ENCODE measurements at regions not wholly inside any gene's neighbourhood (a gene's known extent, or its start where the extent isn't known, plus 50 kb on each side); places are given as distances from the start of the nearest gene placed in this dataset.

GRCh38 chr6:114445846-114446245, 103.0 kb upstream of the HS3ST5 start:
- H3K4me1 ChIP-seq (ENCODE audit: control extremely low read depth in 1 of 4, control insufficient read depth in 4 of 4, insufficient read depth in 4 of 4, low read length in 3 of 4) = no peaks in the 10 kb centered on the region
- H3K27ac ChIP-seq (ENCODE audit: insufficient read depth in 1 of 2, low read depth in 1 of 2, low read length in 2 of 2, poor library complexity in 1 of 2, severe bottlenecking in 2 of 2) = no peak overlapping the region
- H3K36me3 ChIP-seq (ENCODE audit: control insufficient read depth in 4 of 4, insufficient read depth in 4 of 4, low read length in 3 of 4) = no peaks in the 10 kb centered on the region
- POLR2A ChIA-PET = no interaction called here
- DNase-seq = no peak
- CTCF ChIA-PET = interaction anchor here (0.5 kb wide), 1 partner anchor 556 kb away, joined by 3 read pairs; no protein-coding TSS in a partner anchor
- H3K4me3 ChIP-seq (ENCODE audit: control insufficient read depth in 1 of 7, extremely low read depth in 1 of 7, insufficient read depth in 4 of 7, low read depth in 2 of 7, low read length in 6 of 7) = no peak overlapping the region
- H3K27me3 ChIP-seq (replicated peaks in 2 of 5; ENCODE audit: control insufficient read depth in 4 of 5, insufficient read depth in 5 of 5, low read length in 4 of 5) = no peaks in the 10 kb centered on the region
- H3K9me3 ChIP-seq (ENCODE audit: control extremely low read depth in 1 of 5, control insufficient read depth in 4 of 5, insufficient read depth in 2 of 5, low read depth in 1 of 5, low read length in 4 of 5) = no peaks in the 10 kb centered on the region
- 100% methylated on average over 2 of the region's 2 CpGs for WGBS (ENCODE audit: insufficient coverage)

DNA sequence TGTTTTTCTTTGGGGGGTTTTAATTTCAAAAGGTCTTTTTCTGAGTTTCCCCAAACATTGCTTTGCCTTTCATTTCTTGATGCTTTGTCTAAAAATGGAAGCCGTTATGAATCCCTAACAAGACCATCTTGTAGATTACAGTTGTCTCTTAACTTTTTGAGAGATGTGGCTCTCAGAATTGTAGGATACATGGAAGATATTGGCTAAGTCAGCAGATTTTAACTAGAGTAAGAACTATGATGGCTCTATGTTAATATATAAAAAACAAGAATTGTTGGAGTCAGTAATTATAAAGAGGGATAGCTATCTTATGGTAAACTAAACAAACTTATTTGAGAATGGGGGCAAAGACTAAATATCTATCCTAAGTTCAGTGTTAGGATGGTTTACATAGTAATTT, 96.6 kb upstream of the HS3ST5 start:
- Histone ChIP-seq H3K4me3 (ENCODE audit: control insufficient read depth in 1 of 7, extremely low read depth in 1 of 7, insufficient read depth in 4 of 7, low read depth in 2 of 7, low read length in 6 of 7) (no peak overlapping the region), H3K9me3 (ENCODE audit: control extremely low read depth in 1 of 5, control insufficient read depth in 4 of 5, insufficient read depth in 2 of 5, low read depth in 1 of 5, low read length in 4 of 5) (no peaks in the 10 kb centered on the region), H3K4me1 (ENCODE audit: control extremely low read depth in 1 of 4, control insufficient read depth in 4 of 4, insufficient read depth in 4 of 4, low read length in 3 of 4) (no peaks in the 10 kb centered on the region), H3K27ac (ENCODE audit: insufficient read depth in 1 of 2, low read depth in 1 of 2, low read length in 2 of 2, poor library complexity in 1 of 2, severe bottlenecking in 2 of 2) (no peak overlapping the region), H3K27me3 (replicated peaks in 2 of 5; ENCODE audit: control insufficient read depth in 4 of 5, insufficient read depth in 5 of 5, low read length in 4 of 5) (no peaks in the 10 kb centered on the region), H3K36me3 (ENCODE audit: control insufficient read depth in 4 of 4, insufficient read depth in 4 of 4, low read length in 3 of 4) (no peaks in the 10 kb centered on the region)
- no peak for DNase-seq
- WGBS (ENCODE audit: insufficient coverage) = no CpG with 5 or more reads among the region's 1 CpG
- ChIA-PET CTCF (no interaction called here), POLR2A (no interaction called here)

DNA sequence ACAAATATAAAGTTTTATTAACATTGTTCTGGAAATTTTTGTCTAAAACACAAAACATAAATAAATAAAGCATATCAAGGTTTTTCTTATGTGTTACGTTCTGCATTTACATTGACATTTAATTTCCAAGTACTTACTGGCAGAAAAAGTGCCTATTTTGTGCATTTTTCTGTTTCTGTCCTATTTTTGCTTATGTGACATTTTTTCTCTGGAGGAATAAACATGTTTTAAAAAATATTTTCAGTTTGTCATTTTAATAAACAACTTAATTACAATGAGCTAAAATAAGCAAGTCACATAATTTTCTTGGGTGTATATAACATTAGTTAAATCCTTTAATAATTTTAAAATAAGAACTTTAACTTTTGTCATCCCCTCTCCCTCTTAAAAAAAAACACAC, 94.4 kb upstream of the HS3ST5 start:
- Histone ChIP-seq H3K36me3 (ENCODE audit: control insufficient read depth in 4 of 4, insufficient read depth in 4 of 4, low read length in 3 of 4) (no peaks in the 10 kb centered on the region), H3K4me1 (ENCODE audit: control extremely low read depth in 1 of 4, control insufficient read depth in 4 of 4, insufficient read depth in 4 of 4, low read length in 3 of 4) (no peaks in the 10 kb centered on the region), H3K27ac (ENCODE audit: insufficient read depth in 1 of 2, low read depth in 1 of 2, low read length in 2 of 2, poor library complexity in 1 of 2, severe bottlenecking in 2 of 2) (no peak overlapping the region), H3K9me3 (ENCODE audit: control extremely low read depth in 1 of 5, control insufficient read depth in 4 of 5, insufficient read depth in 2 of 5, low read depth in 1 of 5, low read length in 4 of 5) (no peaks in the 10 kb centered on the region), H3K27me3 (replicated peaks in 2 of 5; ENCODE audit: control insufficient read depth in 4 of 5, insufficient read depth in 5 of 5, low read length in 4 of 5) (no peaks in the 10 kb centered on the region), H3K4me3 (ENCODE audit: control insufficient read depth in 1 of 7, extremely low read depth in 1 of 7, insufficient read depth in 4 of 7, low read depth in 2 of 7, low read length in 6 of 7) (no peak overlapping the region)
- CTCF ChIA-PET = no interaction called here
- no peak for DNase-seq
- POLR2A ChIA-PET = no interaction called here
- no CpG with 5 or more reads among the region's 1 CpG for WGBS (ENCODE audit: insufficient coverage)

DNA sequence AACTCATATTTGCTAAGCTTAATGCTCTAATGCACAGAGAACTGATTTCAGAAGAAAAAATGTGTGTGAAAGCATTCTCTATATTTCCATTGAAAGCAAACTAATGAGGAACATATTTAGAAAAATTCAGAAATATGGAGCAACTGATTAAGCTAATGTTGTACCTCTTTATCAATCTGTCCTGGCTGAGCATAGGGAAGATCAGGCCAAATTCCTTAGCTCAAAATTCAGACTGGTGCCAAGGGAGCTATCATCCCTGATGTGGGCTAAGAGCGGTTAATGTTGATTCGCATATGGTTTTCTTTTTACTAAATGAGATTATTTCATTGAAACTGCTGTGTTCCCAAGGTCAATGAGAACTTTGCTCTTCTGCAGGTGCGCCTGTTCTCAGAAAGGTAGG, 93.9 kb upstream of the HS3ST5 start:
- Histone ChIP-seq H3K36me3 (ENCODE audit: control insufficient read depth in 4 of 4, insufficient read depth in 4 of 4, low read length in 3 of 4) (no peaks in the 10 kb centered on the region), H3K4me1 (ENCODE audit: control extremely low read depth in 1 of 4, control insufficient read depth in 4 of 4, insufficient read depth in 4 of 4, low read length in 3 of 4) (no peaks in the 10 kb centered on the region), H3K9me3 (ENCODE audit: control extremely low read depth in 1 of 5, control insufficient read depth in 4 of 5, insufficient read depth in 2 of 5, low read depth in 1 of 5, low read length in 4 of 5) (no peaks in the 10 kb centered on the region), H3K4me3 (ENCODE audit: control insufficient read depth in 1 of 7, extremely low read depth in 1 of 7, insufficient read depth in 4 of 7, low read depth in 2 of 7, low read length in 6 of 7) (no peak overlapping the region), H3K27me3 (replicated peaks in 2 of 5; ENCODE audit: control insufficient read depth in 4 of 5, insufficient read depth in 5 of 5, low read length in 4 of 5) (no peaks in the 10 kb centered on the region), H3K27ac (ENCODE audit: insufficient read depth in 1 of 2, low read depth in 1 of 2, low read length in 2 of 2, poor library complexity in 1 of 2, severe bottlenecking in 2 of 2) (no peak overlapping the region)
- no peak for DNase-seq
- 80% methylated on average over 1 of the region's 3 CpGs for WGBS (ENCODE audit: insufficient coverage)
- POLR2A ChIA-PET = no interaction called here
- CTCF ChIA-PET = no interaction called here

DNA sequence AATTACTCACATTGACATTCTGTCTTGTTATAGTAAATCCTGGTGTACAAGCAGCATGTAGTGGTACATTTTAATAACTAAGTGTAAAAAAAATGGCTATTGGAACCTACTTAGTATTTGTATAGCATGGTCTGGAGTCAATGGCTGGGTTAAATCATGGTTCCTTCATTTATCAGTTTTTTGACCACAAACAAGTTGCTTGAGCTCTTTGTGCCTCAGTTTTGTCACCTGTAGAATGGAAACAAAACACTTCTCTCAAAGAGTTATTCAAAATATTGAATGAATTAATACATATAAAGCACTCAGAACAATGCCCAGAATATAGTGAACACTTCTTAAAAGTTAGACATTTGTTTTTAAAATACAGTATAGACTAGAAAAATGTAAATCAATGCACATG, 93.2 kb upstream of the HS3ST5 start:
- Histone ChIP-seq H3K9me3 (ENCODE audit: control extremely low read depth in 1 of 5, control insufficient read depth in 4 of 5, insufficient read depth in 2 of 5, low read depth in 1 of 5, low read length in 4 of 5) (no peaks in the 10 kb centered on the region), H3K4me3 (ENCODE audit: control insufficient read depth in 1 of 7, extremely low read depth in 1 of 7, insufficient read depth in 4 of 7, low read depth in 2 of 7, low read length in 6 of 7) (no peak overlapping the region), H3K27ac (ENCODE audit: insufficient read depth in 1 of 2, low read depth in 1 of 2, low read length in 2 of 2, poor library complexity in 1 of 2, severe bottlenecking in 2 of 2) (no peak overlapping the region), H3K27me3 (replicated peaks in 2 of 5; ENCODE audit: control insufficient read depth in 4 of 5, insufficient read depth in 5 of 5, low read length in 4 of 5) (no peaks in the 10 kb centered on the region), H3K36me3 (ENCODE audit: control insufficient read depth in 4 of 4, insufficient read depth in 4 of 4, low read length in 3 of 4) (no peaks in the 10 kb centered on the region), H3K4me1 (ENCODE audit: control extremely low read depth in 1 of 4, control insufficient read depth in 4 of 4, insufficient read depth in 4 of 4, low read length in 3 of 4) (no peaks in the 10 kb centered on the region)
- no peak for DNase-seq
- POLR2A ChIA-PET = no interaction called here
- CTCF ChIA-PET = no interaction called here

- Histone ChIP-seq H3K27ac (ENCODE audit: insufficient read depth in 1 of 2, low read depth in 1 of 2, low read length in 2 of 2, poor library complexity in 1 of 2, severe bottlenecking in 2 of 2) (no peak overlapping the region), H3K27me3 (replicated peaks in 2 of 5; ENCODE audit: control insufficient read depth in 4 of 5, insufficient read depth in 5 of 5, low read length in 4 of 5) (no peaks in the 10 kb centered on the region), H3K4me1 (ENCODE audit: control extremely low read depth in 1 of 4, control insufficient read depth in 4 of 4, insufficient read depth in 4 of 4, low read length in 3 of 4) (no peaks in the 10 kb centered on the region), H3K9me3 (ENCODE audit: control extremely low read depth in 1 of 5, control insufficient read depth in 4 of 5, insufficient read depth in 2 of 5, low read depth in 1 of 5, low read length in 4 of 5) (no peaks in the 10 kb centered on the region), H3K4me3 (ENCODE audit: control insufficient read depth in 1 of 7, extremely low read depth in 1 of 7, insufficient read depth in 4 of 7, low read depth in 2 of 7, low read length in 6 of 7) (no peak overlapping the region), H3K36me3 (ENCODE audit: control insufficient read depth in 4 of 4, insufficient read depth in 4 of 4, low read length in 3 of 4) (no peaks in the 10 kb centered on the region)
- ChIA-PET CTCF (no interaction called here), POLR2A (no interaction called here)
- WGBS (ENCODE audit: insufficient coverage) = 100% methylated on average over 1 of the region's 1 CpG
- DNase-seq = no peak
Observed at GRCh38 chr6:114432400-114432799, 89.6 kb upstream of the HS3ST5 start.

DNA sequence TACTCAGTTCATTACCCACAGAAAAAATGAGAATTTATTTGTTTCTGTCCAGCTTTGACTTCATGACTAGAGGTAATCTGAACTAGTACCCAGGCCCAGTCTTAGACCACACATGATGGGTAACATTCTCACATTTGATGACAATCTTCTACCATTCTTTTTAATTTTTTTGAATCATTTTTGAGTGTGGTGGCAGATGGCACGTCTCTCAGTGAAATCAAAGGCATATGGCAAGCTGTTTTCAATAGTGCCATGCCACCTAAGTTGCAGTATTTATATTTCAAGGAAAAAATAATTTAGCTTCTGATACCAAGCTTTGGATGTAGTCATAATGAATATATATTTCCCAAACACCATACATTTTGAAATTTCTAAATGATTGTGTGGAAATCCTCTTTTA, 88.8 kb upstream of the HS3ST5 start:
- ChIA-PET POLR2A (no interaction called here), CTCF (no interaction called here)
- Histone ChIP-seq H3K27me3 (replicated peaks in 2 of 5; ENCODE audit: control insufficient read depth in 4 of 5, insufficient read depth in 5 of 5, low read length in 4 of 5) (no peaks in the 10 kb centered on the region), H3K4me1 (ENCODE audit: control extremely low read depth in 1 of 4, control insufficient read depth in 4 of 4, insufficient read depth in 4 of 4, low read length in 3 of 4) (no peaks in the 10 kb centered on the region), H3K4me3 (ENCODE audit: control insufficient read depth in 1 of 7, extremely low read depth in 1 of 7, insufficient read depth in 4 of 7, low read depth in 2 of 7, low read length in 6 of 7) (no peak overlapping the region), H3K9me3 (ENCODE audit: control extremely low read depth in 1 of 5, control insufficient read depth in 4 of 5, insufficient read depth in 2 of 5, low read depth in 1 of 5, low read length in 4 of 5) (no peaks in the 10 kb centered on the region), H3K27ac (ENCODE audit: insufficient read depth in 1 of 2, low read depth in 1 of 2, low read length in 2 of 2, poor library complexity in 1 of 2, severe bottlenecking in 2 of 2) (no peak overlapping the region), H3K36me3 (ENCODE audit: control insufficient read depth in 4 of 4, insufficient read depth in 4 of 4, low read length in 3 of 4) (no peaks in the 10 kb centered on the region)
- no peak for DNase-seq
- 100% methylated on average over 1 of the region's 1 CpG for WGBS (ENCODE audit: insufficient coverage)
